NB4 (cell line): ENCODE measurements at regions not wholly inside any gene's neighbourhood (a gene's known extent, or its start where the extent isn't known, plus 50 kb on each side); places are given as distances from the start of the nearest gene placed in this dataset.

ENCODE experiments used
- DNase-seq: peaks from one replicate; pipeline ENCODE4 v3.0.0; 2010; ENCODE audit warnings: low read depth
- H3K4me3 ChIP-seq: one replicate; pipeline ENCODE4 v1.5.1; 2011; ENCODE audit warnings: mild to moderate bottlenecking, low read depth, low read length, moderate library complexity
- MYC ChIP-seq: IDR thresholded peaks from 2 replicates; pipeline ENCODE4 v1.6.1; 2011; ENCODE audit warnings: low read depth, low read length
- POLR2A ChIP-seq: IDR thresholded peaks from 2 replicates; pipeline ENCODE4 v1.6.1; 2011; ENCODE audit warnings: mild to moderate bottlenecking; ENCODE audit not compliant: insufficient read length; ENCODE audit errors: extremely low read depth
- TF ChIP-seq, protein P1 (sequence below): IDR thresholded peaks from 2 replicates; pipeline ENCODE4 v1.6.1; 2011; ENCODE audit warnings: low read depth, low read length
- TF ChIP-seq, protein P2 (sequence below): IDR thresholded peaks from one replicate; pipeline ENCODE4 v1.5.1; 2012; ENCODE audit warnings: low read depth, low read length

DNA sequence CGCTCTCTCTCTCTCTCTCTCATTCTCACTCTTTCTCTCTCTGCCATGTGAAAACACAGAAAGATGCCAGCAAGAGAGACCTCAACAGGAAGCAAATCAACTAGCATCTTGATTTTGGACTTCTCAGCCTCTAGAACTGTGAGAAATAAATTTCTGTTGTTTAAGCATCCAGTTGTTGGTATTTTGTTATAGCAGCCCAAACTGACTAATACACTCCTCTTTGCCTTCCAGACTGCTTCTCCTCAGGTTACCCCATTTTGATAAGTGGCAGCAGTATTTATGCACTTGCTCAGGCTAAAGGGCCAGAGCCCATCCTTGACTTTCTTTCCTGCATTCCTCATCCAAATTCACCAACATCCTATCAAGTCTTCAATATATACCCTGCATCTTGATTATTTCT is 76.6 kb upstream of the NANOGP8 start:
- TF ChIP-seq, protein P1, sequence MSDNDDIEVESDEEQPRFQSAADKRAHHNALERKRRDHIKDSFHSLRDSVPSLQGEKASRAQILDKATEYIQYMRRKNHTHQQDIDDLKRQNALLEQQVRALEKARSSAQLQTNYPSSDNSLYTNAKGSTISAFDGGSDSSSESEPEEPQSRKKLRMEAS: no peak
- TF ChIP-seq POLR2A: no peak
- TF ChIP-seq, protein P2, sequence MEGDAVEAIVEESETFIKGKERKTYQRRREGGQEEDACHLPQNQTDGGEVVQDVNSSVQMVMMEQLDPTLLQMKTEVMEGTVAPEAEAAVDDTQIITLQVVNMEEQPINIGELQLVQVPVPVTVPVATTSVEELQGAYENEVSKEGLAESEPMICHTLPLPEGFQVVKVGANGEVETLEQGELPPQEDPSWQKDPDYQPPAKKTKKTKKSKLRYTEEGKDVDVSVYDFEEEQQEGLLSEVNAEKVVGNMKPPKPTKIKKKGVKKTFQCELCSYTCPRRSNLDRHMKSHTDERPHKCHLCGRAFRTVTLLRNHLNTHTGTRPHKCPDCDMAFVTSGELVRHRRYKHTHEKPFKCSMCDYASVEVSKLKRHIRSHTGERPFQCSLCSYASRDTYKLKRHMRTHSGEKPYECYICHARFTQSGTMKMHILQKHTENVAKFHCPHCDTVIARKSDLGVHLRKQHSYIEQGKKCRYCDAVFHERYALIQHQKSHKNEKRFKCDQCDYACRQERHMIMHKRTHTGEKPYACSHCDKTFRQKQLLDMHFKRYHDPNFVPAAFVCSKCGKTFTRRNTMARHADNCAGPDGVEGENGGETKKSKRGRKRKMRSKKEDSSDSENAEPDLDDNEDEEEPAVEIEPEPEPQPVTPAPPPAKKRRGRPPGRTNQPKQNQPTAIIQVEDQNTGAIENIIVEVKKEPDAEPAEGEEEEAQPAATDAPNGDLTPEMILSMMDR: no peak
- TF ChIP-seq MYC: no peak
- no peak overlapping the region for H3K4me3 ChIP-seq
- DNase-seq: no peak

DNA sequence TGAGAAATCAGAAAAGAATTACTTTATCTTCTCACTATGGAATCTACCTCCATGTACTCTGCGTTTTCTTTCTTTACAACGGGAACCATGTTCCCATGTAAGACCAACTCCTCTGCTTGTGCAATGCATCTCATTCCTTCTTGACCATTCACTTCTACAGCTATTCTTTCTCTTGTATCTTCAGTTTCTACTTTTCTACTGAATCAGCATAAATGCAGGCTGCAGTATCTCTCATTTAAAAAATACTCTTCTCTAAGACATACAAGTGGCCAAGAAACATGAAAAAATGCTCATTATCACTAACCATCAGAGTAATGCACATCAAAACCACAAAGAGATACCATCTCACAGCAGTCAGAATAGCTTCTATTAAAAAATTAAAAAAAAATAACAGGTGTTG is 74.1 kb upstream of the NANOGP8 start:
- H3K4me3 ChIP-seq: no peak overlapping the region
- no peak for DNase-seq
- TF ChIP-seq, protein P1: no peak
- TF ChIP-seq MYC: no peak
- TF ChIP-seq, protein P2: no peak
- TF ChIP-seq POLR2A: no peak

DNA sequence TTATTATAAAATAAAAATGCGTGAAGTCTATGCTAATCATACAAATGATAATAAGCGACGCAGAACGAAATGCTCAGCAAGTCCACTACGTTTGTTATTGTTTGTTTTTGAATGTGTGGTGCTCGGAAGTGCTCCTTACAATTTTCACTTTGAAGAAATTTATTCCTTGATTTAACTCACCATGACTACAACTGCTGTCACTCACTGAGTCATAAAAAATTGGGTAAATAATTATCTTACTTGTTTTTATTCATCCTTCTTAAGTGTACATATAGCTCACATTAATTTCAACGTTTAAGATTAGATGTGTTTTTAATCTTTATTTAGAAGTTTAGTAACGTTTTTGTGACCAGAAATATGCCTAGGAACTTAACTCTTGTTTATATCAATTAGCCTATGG is 66.7 kb upstream of the NANOGP8 start:
- no peak for DNase-seq
- TF ChIP-seq, protein P2: no peak
- TF ChIP-seq MYC (no peak), POLR2A (no peak)
- TF ChIP-seq, protein P1: no peak
- no peak overlapping the region for H3K4me3 ChIP-seq

DNA sequence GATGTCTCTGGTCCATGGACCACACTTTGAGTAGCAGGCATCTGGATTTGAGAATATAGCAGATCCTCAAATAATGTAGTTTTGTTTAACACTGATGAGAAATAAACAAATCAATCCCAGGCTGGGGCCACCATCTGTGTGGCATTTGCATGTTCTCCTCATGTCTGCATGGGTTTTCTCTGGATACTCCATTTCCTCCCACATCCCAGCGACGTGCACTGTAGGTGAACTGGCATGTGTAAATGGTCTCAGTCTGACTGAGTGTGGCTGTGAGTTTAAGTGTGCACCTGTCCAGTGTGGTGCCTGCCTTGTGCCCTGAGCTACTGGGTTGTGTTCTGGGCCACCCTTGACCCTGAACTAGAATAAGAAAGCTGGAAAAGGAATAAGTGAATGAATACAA is 66.3 kb upstream of the NANOGP8 start:
- no peak overlapping the region for H3K4me3 ChIP-seq
- no peak for DNase-seq
- TF ChIP-seq MYC (no peak), POLR2A (no peak)
- TF ChIP-seq, protein P1: no peak
- TF ChIP-seq, protein P2: no peak

DNA sequence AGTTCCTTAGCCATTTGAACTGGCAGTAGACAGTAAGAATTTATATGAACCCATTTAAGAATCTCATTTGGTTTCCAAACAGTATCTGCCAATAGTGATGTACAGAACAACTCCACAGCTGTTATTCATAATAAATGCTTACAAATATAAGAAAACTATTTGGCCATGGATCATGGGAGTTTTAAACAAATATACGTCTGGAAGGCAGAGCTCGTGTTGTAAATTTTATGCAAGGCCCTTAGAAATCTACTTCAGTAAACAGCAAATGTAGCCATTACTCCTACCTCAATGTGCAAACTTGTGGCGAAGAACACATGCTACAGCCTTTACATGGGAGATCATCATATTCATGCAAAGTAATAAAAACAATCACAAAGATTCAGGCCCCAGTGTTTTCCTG is 65.3 kb upstream of the NANOGP8 start:
- H3K4me3 ChIP-seq: no peak overlapping the region
- no peak for DNase-seq
- no peak for TF ChIP-seq MYC
- no peak for TF ChIP-seq POLR2A
- TF ChIP-seq, protein P1: no peak
- TF ChIP-seq, protein P2: no peak

DNA sequence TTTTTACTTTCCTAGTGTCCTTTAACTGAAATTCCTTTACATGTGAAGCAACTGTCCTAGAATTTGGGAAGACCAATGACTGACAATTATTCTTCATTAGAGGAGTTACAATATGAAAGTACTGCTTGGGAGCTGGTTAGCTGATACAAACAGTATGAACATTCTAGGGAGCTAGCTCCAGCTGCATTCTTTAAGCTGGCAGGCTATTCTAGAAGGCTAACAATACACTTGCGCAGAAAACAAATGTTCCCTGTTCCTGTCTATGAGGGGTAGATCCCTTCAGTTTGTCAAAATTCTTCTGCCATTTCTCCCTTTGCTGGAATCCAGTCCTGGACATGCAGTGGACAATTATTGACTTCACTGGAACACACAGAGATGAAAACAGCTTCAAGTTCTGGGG is 60.2 kb upstream of the NANOGP8 start:
- H3K4me3 ChIP-seq: no peak overlapping the region
- TF ChIP-seq, protein P2: no peak
- TF ChIP-seq, protein P1: no peak
- no peak for DNase-seq
